SU-DHL-6 (cell line): ENCODE measurements at regions not wholly inside any gene's neighbourhood (a gene's known extent, or its start where the extent isn't known, plus 50 kb on each side); places are given as distances from the start of the nearest gene placed in this dataset.

Experiments used
- H2AFZ ChIP-seq: fragments of 200-600 bp; sonication (generic); 2 replicates; pipeline ENCODE4 v1.6.1; 2014; ENCODE audit warnings: low read depth, mild to moderate bottlenecking, moderate library complexity, mixed read lengths, antibody characterized with exemption, low read length; ENCODE audit not compliant: severe bottlenecking
- H3F3A ChIP-seq: fragments of 200-600 bp; shearing (Covaris generic); 2 replicates; pipeline ENCODE4 v1.6.0; 2016; ENCODE audit warnings: antibody characterized with exemption, mild to moderate bottlenecking; ENCODE audit not compliant: insufficient read depth
- H3K27ac ChIP-seq: fragments of 200-600 bp; sonication (generic); 2 replicates; pipeline ENCODE4 v1.5.1; 2016; ENCODE audit warnings: low read depth, mild to moderate bottlenecking, low read length, moderate library complexity, mixed read lengths
- H3K27me3 ChIP-seq: fragments of 200-600 bp; sonication (generic), shearing (Covaris generic); 2 replicates; pipeline ENCODE4 v1.6.0; 2014; ENCODE audit warnings: mild to moderate bottlenecking, low read length
- H3K36me3 ChIP-seq: fragments of 200-600 bp; sonication (generic); 2 replicates; pipeline ENCODE4 v1.6.1; 2014; ENCODE audit warnings: mild to moderate bottlenecking, low read length, mixed read lengths
- H3K4me2 ChIP-seq: fragments of 300-600, 200-600 bp; shearing (Covaris generic), sonication (generic); 2 replicates; pipeline ENCODE4 v1.6.0; 2014; ENCODE audit warnings: low read length, low read depth, mild to moderate bottlenecking; ENCODE audit not compliant: poor library complexity, severe bottlenecking
- H3K4me3 ChIP-seq: fragments of 200-600 bp; sonication (generic); 2 replicates; pipeline ENCODE4 v1.5.1; 2014; ENCODE audit warnings: antibody characterized with exemption, low read length, mild to moderate bottlenecking, mixed read lengths; ENCODE audit not compliant: insufficient read depth, poor library complexity, severe bottlenecking
- H3K79me2 ChIP-seq: fragments of 200-600 bp; sonication (generic); 2 replicates; pipeline ENCODE4 v1.6.1; 2014; ENCODE audit warnings: mild to moderate bottlenecking, low read length, moderate library complexity; ENCODE audit not compliant: insufficient read depth
- H3K9ac ChIP-seq: fragments of 200-600 bp; sonication (generic); 2 replicates; pipeline ENCODE4 v1.7.0; 2014; ENCODE audit warnings: mild to moderate bottlenecking, low read length
- H3K9me2 ChIP-seq: fragments of 200-600 bp; sonication (generic); replicated peaks from 2 replicates; pipeline ENCODE4 v1.6.1; 2014; ENCODE audit warnings: low read length; ENCODE audit not compliant: insufficient read depth
- H3K9me3 ChIP-seq: fragments of 200-600 bp; sonication (generic); 2 replicates; pipeline ENCODE4 v1.6.1; 2014; ENCODE audit warnings: low read length, mixed read lengths; ENCODE audit not compliant: insufficient read depth
- H4K20me1 ChIP-seq: fragments of 200-600 bp; sonication (generic); 2 replicates; pipeline ENCODE4 v1.6.1; 2014; ENCODE audit warnings: low read depth, mild to moderate bottlenecking, antibody characterized with exemption, low read length, moderate library complexity, mixed read lengths
- CTCF ChIP-seq: fragments of 200-600 bp; sonication (generic); IDR thresholded peaks from one replicate; pipeline ENCODE4 v1.5.1; 2017; ENCODE audit warnings: antibody characterized with exemption, mild to moderate bottlenecking, low read length, moderate library complexity; ENCODE audit not compliant: insufficient read depth, poor library complexity, severe bottlenecking
- EZH2phosphoT487 ChIP-seq: fragments of 200-600 bp; sonication (generic), shearing (Covaris generic); conservative IDR thresholded peaks from 2 replicates; pipeline ENCODE4 v1.6.1; 2018; ENCODE audit warnings: mild to moderate bottlenecking, antibody characterized with exemption, low read length, moderate library complexity, mixed read lengths

GRCh38 chrX:69110116-69110530 lies 55.1 kb downstream of the PJA1 start:
- H3K9me2 ChIP-seq, result no peaks in the 10 kb centered on the region
- no peak overlapping the region for H3K4me2 ChIP-seq
- no peaks in the 10 kb centered on the region for H3K79me2 ChIP-seq
- no peaks in the 10 kb centered on the region for H3K27me3 ChIP-seq
- no peaks in the 10 kb centered on the region for H3K9me3 ChIP-seq
- no peaks in the 10 kb centered on the region for H4K20me1 ChIP-seq
- TF ChIP-seq EZH2phosphoT487, result no peak
- no peak for TF ChIP-seq CTCF
- no peak overlapping the region for H3K4me3 ChIP-seq
- H2AFZ ChIP-seq, result no peak overlapping the region
- no peak overlapping the region for H3K9ac ChIP-seq
- no peaks in the 10 kb centered on the region for H3F3A ChIP-seq
- no peak overlapping the region for H3K27ac ChIP-seq
- no peaks in the 10 kb centered on the region for H3K36me3 ChIP-seq

GRCh38 chrX:69109706-69110105 lies 55.5 kb downstream of the PJA1 start:
- Histone ChIP-seq H3K4me3 (no peak overlapping the region), H3K4me2 (no peak overlapping the region), H3K36me3 (no peaks in the 10 kb centered on the region), H3K27ac (no peak overlapping the region), H3F3A (no peaks in the 10 kb centered on the region), H3K9ac (no peak overlapping the region), H3K9me3 (no peaks in the 10 kb centered on the region), H3K79me2 (no peaks in the 10 kb centered on the region), H4K20me1 (no peaks in the 10 kb centered on the region), H3K27me3 (no peaks in the 10 kb centered on the region), H2AFZ (no peak overlapping the region), H3K9me2 (no peaks in the 10 kb centered on the region)
- TF ChIP-seq EZH2phosphoT487 (no peak), CTCF (no peak)

GRCh38 chrX:69109036-69109663 lies 56.1 kb downstream of the PJA1 start:
- Histone ChIP-seq H3K9ac (no peak overlapping the region), H3K9me3 (no peaks in the 10 kb centered on the region), H3K36me3 (no peaks in the 10 kb centered on the region), H3K27ac (no peak overlapping the region), H2AFZ (no peak overlapping the region), H3F3A (no peaks in the 10 kb centered on the region), H3K79me2 (no peaks in the 10 kb centered on the region), H3K4me2 (no peak overlapping the region), H4K20me1 (no peaks in the 10 kb centered on the region), H3K4me3 (no peak overlapping the region), H3K27me3 (no peaks in the 10 kb centered on the region), H3K9me2 (no peaks in the 10 kb centered on the region)
- TF ChIP-seq EZH2phosphoT487, result no peak
- no peak for TF ChIP-seq CTCF
